H9 (cell line): ENCODE measurements at regions not wholly inside any gene's neighbourhood (a gene's known extent, or its start where the extent isn't known, plus 50 kb on each side); places are given as distances from the start of the nearest gene placed in this dataset.

ENCODE experiments used
- DNase-seq: peaks from one replicate; pipeline ENCODE4 v3.0.0-alpha.2; 2017
- H2AFZ ChIP-seq: one replicate; pipeline ENCODE4 v1.6.1; 2013; ENCODE audit warnings: mild to moderate bottlenecking, low read length, control low read depth, moderate library complexity
- H2AK5ac ChIP-seq: 2 replicates; pipeline ENCODE4 v1.6.1; 2013; ENCODE audit warnings: low read length, control low read depth, mixed read lengths; ENCODE audit not compliant: insufficient read length
- H2BK120ac ChIP-seq: one replicate; pipeline ENCODE4 v1.6.1; 2013; ENCODE audit warnings: low read depth, mild to moderate bottlenecking, low read length, control low read depth, inconsistent platforms; ENCODE audit not compliant: poor library complexity, severe bottlenecking
- H2BK12ac ChIP-seq: 2 replicates; pipeline ENCODE4 v1.6.1; 2013; ENCODE audit warnings: low read length, control low read depth, mixed read lengths, low read depth; ENCODE audit not compliant: insufficient read length
- H2BK15ac ChIP-seq: 2 replicates; pipeline ENCODE4 v1.6.1; 2013; ENCODE audit warnings: low read depth, low read length, control low read depth
- H2BK20ac ChIP-seq: one replicate; pipeline ENCODE4 v1.6.1; 2013; ENCODE audit warnings: low read depth, mild to moderate bottlenecking, low read length, control low read depth, inconsistent platforms; ENCODE audit not compliant: poor library complexity, severe bottlenecking
- H2BK5ac ChIP-seq: 2 replicates; pipeline ENCODE4 v1.6.1; 2013; ENCODE audit warnings: low read length, control low read depth, mixed read lengths; ENCODE audit not compliant: insufficient read length
- H3K14ac ChIP-seq: 2 replicates; pipeline ENCODE4 v1.6.1; 2013; ENCODE audit warnings: low read length, control low read depth; ENCODE audit not compliant: insufficient read depth
- H3K18ac ChIP-seq: 2 replicates; pipeline ENCODE4 v1.6.1; 2013; ENCODE audit warnings: low read depth, mild to moderate bottlenecking, mixed read lengths, low read length, control low read depth; ENCODE audit not compliant: insufficient read length
- H3K23ac ChIP-seq: 2 replicates; pipeline ENCODE4 v1.6.1; 2013; ENCODE audit warnings: low read length, control low read depth, mixed read lengths, low read depth; ENCODE audit not compliant: insufficient read length
- H3K23me2 ChIP-seq: 2 replicates; pipeline ENCODE4 v1.6.1; 2013; ENCODE audit warnings: low read depth, mild to moderate bottlenecking, mixed read lengths, low read length, control low read depth; ENCODE audit not compliant: insufficient read length, poor library complexity, severe bottlenecking
- H3K27ac ChIP-seq: 2 replicates; pipeline ENCODE4 v1.5.1; 2013; ENCODE audit warnings: low read length, control low read depth, mixed read lengths, low read depth; ENCODE audit not compliant: insufficient read length
- H3K27me3 ChIP-seq: 2 replicates; pipeline ENCODE4 v1.6.1; 2013; ENCODE audit warnings: low read length, control low read depth, inconsistent platforms; ENCODE audit not compliant: insufficient read depth
- H3K4ac ChIP-seq: 2 replicates; pipeline ENCODE4 v1.6.1; 2013; ENCODE audit warnings: low read depth, mild to moderate bottlenecking, control low read depth, inconsistent platforms, low read length, moderate library complexity
- H3K4me1 ChIP-seq: 2 replicates; pipeline ENCODE4 v1.6.1; 2013; ENCODE audit warnings: low read length, control low read depth, inconsistent platforms; ENCODE audit not compliant: insufficient read depth
- H3K4me2 ChIP-seq: 2 replicates; pipeline ENCODE4 v1.6.1; 2013; ENCODE audit warnings: low read length, control low read depth, mixed read lengths; ENCODE audit not compliant: insufficient read length, insufficient read depth
- H3K56ac ChIP-seq: 2 replicates; pipeline ENCODE4 v1.6.1; 2013; ENCODE audit warnings: low read depth, mild to moderate bottlenecking, mixed read lengths, low read length, control low read depth; ENCODE audit not compliant: insufficient read length
- H3K79me1 ChIP-seq: 2 replicates; pipeline ENCODE4 v1.6.1; 2013; ENCODE audit warnings: low read depth, mild to moderate bottlenecking, moderate library complexity, low read length, control low read depth, inconsistent platforms; ENCODE audit not compliant: insufficient read depth, poor library complexity, severe bottlenecking
- H3K79me2 ChIP-seq: 2 replicates; pipeline ENCODE4 v1.6.1; 2013; ENCODE audit warnings: low read length, control low read depth, inconsistent platforms; ENCODE audit not compliant: insufficient read depth
- H3K9ac ChIP-seq: 2 replicates; pipeline ENCODE4 v1.6.1; 2013; ENCODE audit warnings: low read length, control low read depth, mixed read lengths; ENCODE audit not compliant: insufficient read length; ENCODE audit errors: extremely low read depth
- H3K9me3 ChIP-seq: one replicate; pipeline ENCODE4 v1.6.1; 2013; ENCODE audit warnings: low read depth, low read length, inconsistent platforms; ENCODE audit not compliant: control insufficient read depth
- H3T11ph ChIP-seq: one replicate; pipeline ENCODE4 v1.6.1; 2013; ENCODE audit warnings: mild to moderate bottlenecking, low read length, control low read depth, inconsistent platforms
- H4K20me1 ChIP-seq: one replicate; pipeline ENCODE4 v1.6.1; 2013; ENCODE audit not compliant: control insufficient read depth, insufficient read length, insufficient read depth
- H4K5ac ChIP-seq: 2 replicates; pipeline ENCODE4 v1.6.1; 2013; ENCODE audit warnings: low read depth, mild to moderate bottlenecking, mixed read lengths, low read length, control low read depth; ENCODE audit not compliant: insufficient read length
- H4K8ac ChIP-seq: replicated peaks from 2 replicates; pipeline ENCODE4 v1.6.1; 2013; ENCODE audit warnings: low read length, control low read depth, mixed read lengths, low read depth; ENCODE audit not compliant: insufficient read length
- H4K91ac ChIP-seq: 2 replicates; pipeline ENCODE4 v1.6.1; 2013; ENCODE audit warnings: low read depth, mild to moderate bottlenecking, moderate library complexity, mixed read lengths, low read length, control low read depth; ENCODE audit not compliant: insufficient read length
- H3K27ac Mint-ChIP-seq, 3 experiments: 2 replicates in 2 of 3; 3 replicates in 1 of 3; pipeline ENCODE4 v1.8.0; 2020 to 2021; ENCODE audit warnings: mixed read lengths in 3 of 3, mild to moderate bottlenecking in 1 of 3, moderate library complexity in 1 of 3
- H3K27me3 Mint-ChIP-seq: 2 replicates; pipeline ENCODE4 v1.8.0; 2021; ENCODE audit warnings: low read depth, mild to moderate bottlenecking, moderate library complexity, mixed read lengths
- H3K36me3 Mint-ChIP-seq, 3 experiments: 2 replicates in 2 of 3; 3 replicates in 1 of 3; pipeline ENCODE4 v1.8.0; 2020 to 2021; ENCODE audit warnings: low read depth in 3 of 3, mixed read lengths in 3 of 3; ENCODE audit not compliant: insufficient read depth in 1 of 3
- H3K4me1 Mint-ChIP-seq, 2 experiments: 2 replicates each; pipeline ENCODE4 v1.8.0; 2020; ENCODE audit warnings: mixed read lengths in 2 of 2
- H3K4me3 Mint-ChIP-seq, 2 experiments: 2 replicates in 1 of 2; 3 replicates in 1 of 2; pipeline ENCODE4 v1.8.0; 2020 to 2021; ENCODE audit warnings: mild to moderate bottlenecking in 2 of 2, mixed read lengths in 2 of 2, moderate library complexity in 1 of 2
- H3K9me3 Mint-ChIP-seq, 2 experiments: 2 replicates in 1 of 2; 3 replicates in 1 of 2; pipeline ENCODE4 v1.8.0; 2020; ENCODE audit warnings: mild to moderate bottlenecking in 2 of 2, mixed read lengths in 2 of 2, moderate library complexity in 1 of 2
- CTCF ChIP-seq: fragments of 200-600 bp; sonication (generic); conservative IDR thresholded peaks from 3 replicates; pipeline ENCODE4 v1.8.0; 2021; ENCODE audit warnings: antibody characterized with exemption, mild to moderate bottlenecking

GRCh38 chr6:141123049-141123448 lies 1009.7 kb upstream of the GJE1 start:
- no peaks in the 10 kb centered on the region for H3K9me3 ChIP-seq
- H3K79me1 ChIP-seq, result no peaks in the 10 kb centered on the region
- no peak overlapping the region for H2BK20ac ChIP-seq
- no peak overlapping the region for H3T11ph ChIP-seq
- DNase-seq, result no peak
- Mint-ChIP-seq H3K27me3 (no peaks in the 10 kb centered on the region), H3K27ac (no peak overlapping the region), H3K4me3 (no peak overlapping the region), H3K9me3 (no peaks in the 10 kb centered on the region), H3K36me3 (no peaks in the 10 kb centered on the region), H3K4me1 (no peaks in the 10 kb centered on the region)
- H2BK5ac ChIP-seq, result no peak overlapping the region
- H4K5ac ChIP-seq, result no peak overlapping the region
- no peaks in the 10 kb centered on the region for H3K79me2 ChIP-seq
- no peak overlapping the region for H3K56ac ChIP-seq
- no peak overlapping the region for H2AFZ ChIP-seq
- H3K23ac ChIP-seq, result no peak overlapping the region
- no peak overlapping the region for H3K9ac ChIP-seq
- no peak overlapping the region for H2AK5ac ChIP-seq
- H3K27ac ChIP-seq, result no peak overlapping the region
- H3K27me3 ChIP-seq, result no peaks in the 10 kb centered on the region
- TF ChIP-seq CTCF, result no peak
- no peaks in the 10 kb centered on the region for H4K20me1 ChIP-seq
- no peak overlapping the region for H4K8ac ChIP-seq
- no peak overlapping the region for H2BK12ac ChIP-seq
- H2BK15ac ChIP-seq, result no peak overlapping the region
- H2BK120ac ChIP-seq, result no peak overlapping the region
- H3K23me2 ChIP-seq, result no peaks in the 10 kb centered on the region
- H3K18ac ChIP-seq, result no peak overlapping the region
- H3K4me1 ChIP-seq, result no peaks in the 10 kb centered on the region
- H3K14ac ChIP-seq, result no peak overlapping the region
- H4K91ac ChIP-seq, result no peak overlapping the region
- H3K4ac ChIP-seq, result no peak overlapping the region
- H3K4me2 ChIP-seq, result no peak overlapping the region
